GM12892 (cell line): ENCODE measurements at regions not wholly inside any gene's neighbourhood (a gene's known extent, or its start where the extent isn't known, plus 50 kb on each side); places are given as distances from the start of the nearest gene placed in this dataset.

Source experiments
- DNase-seq: peaks from one replicate; pipeline ENCODE4 v3.0.0; 2011; ENCODE audit not compliant: insufficient read length
- FAIRE-seq: peaks from 2 replicates; lab custom pipeline; 2011; peaks lifted over from hg19 to GRCh38; lab: Jason Lieb, UNC
- POLR2A ChIP-seq: IDR thresholded peaks from 2 replicates; pipeline ENCODE4 v1.6.1; 2011; ENCODE audit warnings: low read depth, low read length, control low read depth
- POLR2AphosphoS5 ChIP-seq: IDR thresholded peaks from 2 replicates; pipeline ENCODE4 v1.6.1; 2011; ENCODE audit warnings: low read depth, low read length, control low read depth
- TAF1 ChIP-seq: IDR thresholded peaks from 2 replicates; pipeline ENCODE4 v1.6.1; 2011; ENCODE audit warnings: low read depth, mild to moderate bottlenecking, control low read depth, low read length, borderline replicate concordance

GRCh38 chr2:4134551-4135550, 431.5 kb downstream of the DCDC2C start:
- DNase-seq (no peak), FAIRE-seq (no peak)
- TF ChIP-seq POLR2A, result no peak
- no peak for TF ChIP-seq TAF1
- TF ChIP-seq POLR2AphosphoS5, result no peak

- FAIRE-seq (no peak), DNase-seq (no peak)
- TF ChIP-seq TAF1, result no peak
Measured at GRCh38 chr2:4135765-4136164, 432.4 kb downstream of the DCDC2C start.

GRCh38 chr2:4139316-4139715, 435.9 kb downstream of the DCDC2C start:
- no peak for DNase-seq
- TF ChIP-seq POLR2AphosphoS5 (no peak), TAF1 (no peak), POLR2A (no peak)
- FAIRE-seq, result no peak

- TF ChIP-seq POLR2A (no peak), TAF1 (no peak), POLR2AphosphoS5 (no peak)
- DNase-seq, result no peak
- FAIRE-seq, result no peak
Measured at GRCh38 chr2:4139731-4140130, 436.4 kb downstream of the DCDC2C start.

GRCh38 chr2:4140281-4140970, 437.1 kb downstream of the DCDC2C start:
- DNase-seq, result no peak
- FAIRE-seq, result no peak
- TF ChIP-seq TAF1 (no peak), POLR2AphosphoS5 (no peak), POLR2A (no peak)

GRCh38 chr2:4144731-4145130, 441.4 kb downstream of the DCDC2C start:
- DNase-seq (no peak), FAIRE-seq (no peak)
- TF ChIP-seq POLR2AphosphoS5, result no peak
- TF ChIP-seq TAF1, result no peak
- TF ChIP-seq POLR2A, result no peak

GRCh38 chr2:4151521-4151920, 448.1 kb downstream of the DCDC2C start:
- FAIRE-seq (no peak), DNase-seq (no peak)
- TF ChIP-seq POLR2AphosphoS5, result no peak
- TF ChIP-seq TAF1, result no peak
- TF ChIP-seq POLR2A, result no peak

- DNase-seq (no peak), FAIRE-seq (no peak)
- TF ChIP-seq TAF1, result no peak
- TF ChIP-seq POLR2A, result no peak
- no peak for TF ChIP-seq POLR2AphosphoS5
Measured at GRCh38 chr2:4152051-4152450, 448.7 kb downstream of the DCDC2C start.

GRCh38 chr2:4168834-4169233, 465.5 kb downstream of the DCDC2C start:
- FAIRE-seq, result no peak

GRCh38 chr2:4174796-4175195, 471.4 kb downstream of the DCDC2C start:
- no peak for FAIRE-seq
- TF ChIP-seq POLR2AphosphoS5 (no peak), POLR2A (no peak), TAF1 (no peak)
- DNase-seq, result no peak

More at GRCh38 chr2:4168834-4169233, 465.5 kb downstream of the DCDC2C start:
- no peak for DNase-seq
- TF ChIP-seq TAF1 (no peak), POLR2AphosphoS5 (no peak), POLR2A (no peak)

- FAIRE-seq, result no peak
- no peak for TF ChIP-seq POLR2A
- no peak for TF ChIP-seq TAF1
- TF ChIP-seq POLR2AphosphoS5, result no peak
- DNase-seq, result no peak
Measured at GRCh38 chr2:4175343-4175742, 472.0 kb downstream of the DCDC2C start.
